Mucosa of rectum (tissue), 2 donors: ENCODE measurements at regions not wholly inside any gene's neighbourhood (a gene's known extent, or its start where the extent isn't known, plus 50 kb on each side); places are given as distances from the start of the nearest gene placed in this dataset.

Source experiments
- H3K27ac ChIP-seq, 2 donors: one replicate each; pipeline ENCODE4 v1.7.0; 2013; ENCODE audit warnings: inconsistent platforms in 2 of 2, low read depth in 2 of 2, low read length in 2 of 2
- H3K27me3 ChIP-seq, 2 donors: one replicate each; pipeline ENCODE4 v1.7.0; 2013; ENCODE audit warnings: low read length in 2 of 2; ENCODE audit not compliant: control insufficient read depth in 2 of 2, insufficient read depth in 2 of 2
- H3K36me3 ChIP-seq, 2 donors: one replicate each; pipeline ENCODE4 v1.7.0; 2013; ENCODE audit warnings: low read length in 2 of 2; ENCODE audit not compliant: control insufficient read depth in 2 of 2, insufficient read depth in 2 of 2
- H3K4me1 ChIP-seq, 2 donors: one replicate each; pipeline ENCODE4 v1.7.0; 2013; ENCODE audit warnings: low read length in 2 of 2, mild to moderate bottlenecking in 1 of 2; ENCODE audit not compliant: control insufficient read depth in 2 of 2, insufficient read depth in 2 of 2
- H3K4me3 ChIP-seq, 2 donors: one replicate each; pipeline ENCODE4 v1.7.0; 2013; ENCODE audit warnings: low read length in 2 of 2
- H3K9ac ChIP-seq, 2 donors: one replicate each; pipeline ENCODE4 v1.7.0; 2013; ENCODE audit warnings: low read length in 2 of 2, low read depth in 1 of 2, mild to moderate bottlenecking in 1 of 2
- H3K9me3 ChIP-seq, 2 donors: one replicate each; pipeline ENCODE4 v1.7.0; 2013; ENCODE audit warnings: low read length in 2 of 2; ENCODE audit not compliant: control insufficient read depth in 2 of 2
- donor health status: healthy.
- donor health status: Normal muscosa, but diverticular disease.

DNA sequence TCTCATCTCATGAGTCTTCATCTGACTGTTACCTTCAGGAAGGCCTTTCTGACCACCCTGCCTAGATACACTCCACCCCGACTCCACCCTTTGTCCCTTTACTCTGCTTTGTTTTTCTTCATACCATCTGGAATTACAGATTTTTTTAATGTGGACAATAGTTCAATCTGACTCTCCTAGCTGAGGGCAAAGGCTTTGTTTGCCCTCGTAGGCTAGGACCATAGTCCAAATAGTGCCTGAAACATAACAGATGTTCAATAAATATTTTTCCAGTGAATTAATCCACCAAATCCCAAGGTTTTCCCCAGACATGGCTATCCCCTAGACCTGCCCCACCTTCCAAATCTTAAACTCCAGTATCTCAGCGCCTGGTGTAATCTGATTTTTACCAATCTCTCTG is 176.5 kb upstream of the GJB5 start:
- H3K9ac ChIP-seq = no peak overlapping the region
- no peaks in the 10 kb centered on the region for H3K9me3 ChIP-seq
- H3K4me1 ChIP-seq = no peaks in the 10 kb centered on the region
- no peaks in the 10 kb centered on the region for H3K36me3 ChIP-seq
- no peak overlapping the region for H3K27ac ChIP-seq
- H3K27me3 ChIP-seq = peaks cover 0 to 3% of the 10 kb centered on the region in 2 donors
- H3K4me3 ChIP-seq = no peak overlapping the region

DNA sequence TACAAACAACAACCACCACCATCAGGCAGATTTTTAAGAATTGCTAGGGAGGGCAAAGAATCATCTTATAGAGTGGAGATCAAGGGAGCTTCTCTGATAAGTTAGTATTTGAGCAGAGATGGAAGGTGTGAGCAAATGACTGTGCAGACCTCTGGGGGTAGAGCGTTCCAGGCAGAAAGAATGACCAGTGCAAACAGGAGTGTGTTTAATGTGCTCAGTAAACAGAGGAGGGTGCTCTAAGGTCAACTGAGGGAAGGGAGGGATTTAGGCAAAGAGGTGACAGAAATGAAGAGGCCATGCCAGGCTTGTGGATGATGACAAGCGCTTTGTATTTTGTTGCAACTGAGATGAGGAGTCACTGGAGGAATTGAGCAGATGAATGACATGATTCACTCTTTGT is 172.5 kb upstream of the GJB5 start:
- no peak overlapping the region for H3K27ac ChIP-seq
- no peaks in the 10 kb centered on the region for H3K9me3 ChIP-seq
- no peaks in the 10 kb centered on the region for H3K27me3 ChIP-seq
- H3K4me1 ChIP-seq = no peaks in the 10 kb centered on the region
- no peak overlapping the region for H3K9ac ChIP-seq
- H3K36me3 ChIP-seq = no peaks in the 10 kb centered on the region
- no peak overlapping the region for H3K4me3 ChIP-seq

DNA sequence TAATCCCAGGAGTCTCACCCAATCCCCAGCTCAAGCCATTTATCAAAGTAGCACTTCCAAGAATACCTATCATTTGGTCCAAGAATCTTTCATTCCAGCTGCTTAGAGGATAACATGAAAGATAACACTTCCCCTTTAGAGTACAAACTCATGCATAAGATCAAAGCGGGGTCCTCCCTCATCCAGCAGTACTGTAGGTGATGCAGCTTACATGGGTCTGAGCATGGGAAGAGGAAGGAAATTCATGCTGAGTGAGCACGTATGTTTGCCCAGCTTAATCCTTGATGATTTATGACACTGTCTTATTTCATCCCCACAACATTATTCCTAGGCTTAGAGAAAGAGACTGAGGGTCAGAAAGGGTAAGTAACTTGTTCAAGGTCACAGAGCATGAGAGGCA is 167.1 kb upstream of the GJB5 start:
- Histone ChIP-seq H3K9me3 (no peaks in the 10 kb centered on the region), H3K9ac (no peak overlapping the region), H3K4me3 (no peak overlapping the region), H3K36me3 (no peaks in the 10 kb centered on the region), H3K27ac (no peak overlapping the region), H3K4me1 (no peaks in the 10 kb centered on the region), H3K27me3 (no peaks in the 10 kb centered on the region)

DNA sequence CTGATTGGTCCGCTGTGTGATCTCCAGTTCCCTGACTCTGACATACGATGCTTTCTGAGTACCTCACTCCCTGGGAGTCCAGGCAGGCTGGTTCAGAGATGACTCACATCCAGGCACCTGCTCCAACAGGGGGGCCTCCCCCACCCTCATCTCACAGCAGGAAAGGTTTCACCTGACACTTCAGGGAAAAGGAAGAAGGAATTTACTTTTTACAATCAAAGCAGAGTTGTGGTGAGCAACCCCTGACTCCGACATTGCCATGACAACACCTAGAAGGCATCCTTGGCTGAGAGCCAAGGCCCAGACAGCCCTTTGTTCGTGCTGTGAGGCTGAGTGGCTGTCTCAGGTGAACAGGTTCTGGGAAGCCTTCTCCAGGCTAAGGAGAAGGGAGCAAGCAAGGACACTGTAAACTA is 164.6 kb upstream of the GJB5 start:
- H3K4me3 ChIP-seq = no peak overlapping the region
- no peaks in the 10 kb centered on the region for H3K4me1 ChIP-seq
- no peaks in the 10 kb centered on the region for H3K27me3 ChIP-seq
- no peak overlapping the region for H3K27ac ChIP-seq
- no peaks in the 10 kb centered on the region for H3K36me3 ChIP-seq
- no peaks in the 10 kb centered on the region for H3K9me3 ChIP-seq
- H3K9ac ChIP-seq = no peak overlapping the region

DNA sequence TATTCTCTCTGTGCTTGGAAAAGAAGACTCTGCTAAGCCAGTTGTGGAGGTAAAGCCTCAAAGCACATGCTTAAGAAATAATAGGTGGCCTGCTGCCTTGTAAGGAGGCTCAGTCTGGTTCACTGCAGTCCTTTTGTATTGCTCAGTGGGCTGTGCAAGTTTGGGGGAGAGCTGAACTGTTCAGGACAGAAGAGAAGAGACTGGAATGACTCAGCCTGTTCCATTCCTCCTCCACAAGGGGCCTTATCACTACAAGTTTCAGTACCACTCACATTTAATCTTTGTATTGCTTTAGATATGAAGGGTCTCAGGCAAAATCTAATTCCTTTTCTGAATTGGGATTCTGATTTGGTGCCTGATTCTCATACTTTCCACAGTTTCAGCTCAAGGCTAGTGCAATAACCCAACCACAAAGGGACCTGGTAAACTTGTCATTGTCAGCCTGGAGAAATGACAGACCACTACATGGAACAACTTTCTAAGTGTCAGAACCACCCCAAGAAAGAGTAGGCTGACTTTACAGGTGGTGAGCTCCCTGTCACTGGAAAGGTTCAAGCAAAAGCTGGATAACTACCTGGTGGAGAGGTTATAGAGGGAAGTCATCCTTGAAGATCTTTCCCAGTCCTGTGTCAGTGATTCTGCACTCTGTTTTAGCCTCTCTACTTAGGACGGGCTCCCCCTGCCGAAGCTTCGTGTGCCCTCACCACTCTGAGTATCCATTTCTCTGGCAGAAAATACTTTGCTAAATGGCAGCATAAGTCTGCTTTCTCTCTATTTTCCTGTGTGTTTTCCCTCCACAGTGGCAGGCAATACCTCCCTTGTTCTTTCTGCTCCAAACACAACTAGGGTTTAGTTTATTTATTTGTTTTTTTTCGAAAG is 162.9 kb upstream of the GJB5 start:
- H3K4me3 ChIP-seq = no peak overlapping the region

DNA sequence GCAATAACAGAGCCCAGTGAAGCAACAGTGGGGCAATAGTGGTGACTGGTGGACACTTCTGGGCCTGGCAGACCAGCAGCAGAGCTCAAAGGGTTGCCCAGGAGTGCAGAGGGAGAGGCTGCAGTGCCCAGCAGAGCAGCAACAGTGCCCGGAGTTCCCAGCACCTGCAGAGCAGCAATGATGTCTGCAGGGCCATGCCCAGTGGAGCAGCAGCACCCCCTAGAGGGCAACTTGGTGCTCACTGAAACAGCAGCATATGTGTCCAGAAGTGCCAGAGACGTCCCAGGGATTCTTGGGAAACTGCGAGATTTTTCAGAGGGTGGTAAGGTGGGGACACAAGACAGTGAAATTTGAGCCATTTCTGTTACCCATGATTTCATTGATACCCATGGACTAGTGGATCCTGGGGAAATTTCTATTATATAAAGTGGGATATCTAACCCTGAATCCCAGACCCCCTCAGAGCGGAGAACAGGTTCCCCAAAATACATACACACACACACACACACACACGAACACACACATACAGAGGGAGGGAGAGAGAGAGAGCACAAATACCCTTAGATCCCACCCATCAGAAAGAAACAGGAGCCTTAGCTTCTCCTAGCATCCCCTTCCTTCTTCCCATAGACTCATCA is 156.9 kb upstream of the GJB5 start:
- no peaks in the 10 kb centered on the region for H3K9me3 ChIP-seq

More for the DNA sequence above, 162.9 kb upstream of the GJB5 start:
- Histone ChIP-seq H3K4me1 (no peaks in the 10 kb centered on the region), H3K27me3 (no peaks in the 10 kb centered on the region), H3K9ac (no peak overlapping the region), H3K9me3 (no peaks in the 10 kb centered on the region), H3K36me3 (no peaks in the 10 kb centered on the region), H3K27ac (no peak overlapping the region)

DNA sequence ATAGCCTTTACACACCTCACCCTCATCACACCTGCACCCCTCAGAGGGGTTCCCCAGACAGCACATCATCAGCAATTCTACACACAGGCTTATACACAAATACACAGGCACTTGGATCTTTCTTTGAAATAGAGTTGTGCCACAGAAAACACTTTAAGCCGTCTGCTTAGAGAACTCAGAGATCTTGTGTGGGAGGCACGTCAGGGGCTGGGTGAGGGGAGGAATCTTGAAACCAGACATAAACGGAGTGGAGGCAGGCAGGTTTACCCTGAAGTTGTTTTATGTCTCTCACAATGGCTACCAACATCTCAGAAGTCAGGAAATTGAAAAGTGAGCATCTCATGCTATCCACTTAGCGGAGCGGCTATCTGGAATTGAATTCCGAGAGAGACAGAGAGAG is 151.9 kb upstream of the GJB5 start:
- Histone ChIP-seq H3K9me3 (no peaks in the 10 kb centered on the region), H3K4me1 (no peaks in the 10 kb centered on the region), H3K9ac (no peak overlapping the region), H3K4me3 (no peak overlapping the region), H3K36me3 (no peaks in the 10 kb centered on the region), H3K27ac (no peak overlapping the region), H3K27me3 (peaks cover 0 to 2% of the 10 kb centered on the region in 2 donors)

More for the DNA sequence above, 156.9 kb upstream of the GJB5 start:
- Histone ChIP-seq H3K9ac (no peak overlapping the region), H3K27ac (no peak overlapping the region), H3K4me3 (no peak overlapping the region), H3K36me3 (no peaks in the 10 kb centered on the region), H3K27me3 (no peaks in the 10 kb centered on the region), H3K4me1 (no peaks in the 10 kb centered on the region)

DNA sequence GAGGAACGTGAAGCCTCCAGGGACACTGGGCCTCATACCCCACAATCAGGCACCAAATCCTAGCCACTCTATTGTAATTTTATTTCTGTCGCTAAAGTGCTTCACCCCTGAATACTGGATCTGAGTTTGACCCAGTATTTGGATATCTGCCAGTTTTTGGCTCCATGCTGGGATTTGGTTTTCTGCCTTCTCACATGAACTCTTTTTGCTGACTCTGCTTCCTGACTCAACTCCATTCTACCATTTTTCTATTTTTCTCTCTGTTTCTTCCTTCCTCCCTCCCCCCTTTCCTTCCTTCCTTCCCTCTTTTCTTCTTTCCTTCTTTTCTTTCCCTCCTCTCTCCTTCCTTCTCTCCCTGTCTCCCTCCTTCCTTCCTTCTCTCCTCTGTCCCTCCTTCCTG is 151.3 kb upstream of the GJB5 start:
- H3K27me3 ChIP-seq = peaks cover 4 to 7% of the 10 kb centered on the region in 2 donors
- no peak overlapping the region for H3K9ac ChIP-seq
- H3K27ac ChIP-seq = no peak overlapping the region
- no peaks in the 10 kb centered on the region for H3K36me3 ChIP-seq
- no peaks in the 10 kb centered on the region for H3K4me1 ChIP-seq
- H3K4me3 ChIP-seq = no peak overlapping the region
- H3K9me3 ChIP-seq = no peaks in the 10 kb centered on the region

DNA sequence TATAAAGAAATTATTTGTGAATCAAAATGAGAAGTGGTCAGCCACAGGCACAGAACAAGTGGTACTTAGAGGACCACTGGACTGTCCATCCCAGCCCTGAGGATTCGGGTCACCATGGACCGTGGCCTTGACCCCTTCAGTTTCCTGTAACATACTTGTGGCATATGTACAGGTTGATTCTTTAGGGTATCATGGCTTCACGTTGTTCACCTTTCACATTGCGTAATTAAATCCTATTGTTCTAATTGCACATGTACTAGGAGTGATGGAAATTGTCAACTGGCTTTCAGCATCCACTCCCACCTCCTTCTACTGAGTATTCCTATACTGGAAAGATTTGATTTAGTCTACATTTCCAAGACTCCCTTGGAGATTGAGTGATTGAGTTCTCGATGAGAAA is 148.3 kb upstream of the GJB5 start:
- peaks cover 4 to 7% of the 10 kb centered on the region in 2 donors for H3K27me3 ChIP-seq
- no peak overlapping the region for H3K4me3 ChIP-seq
- no peak overlapping the region for H3K27ac ChIP-seq
- H3K36me3 ChIP-seq = no peaks in the 10 kb centered on the region
- no peak overlapping the region for H3K9ac ChIP-seq
- no peaks in the 10 kb centered on the region for H3K9me3 ChIP-seq
- no peaks in the 10 kb centered on the region for H3K4me1 ChIP-seq

DNA sequence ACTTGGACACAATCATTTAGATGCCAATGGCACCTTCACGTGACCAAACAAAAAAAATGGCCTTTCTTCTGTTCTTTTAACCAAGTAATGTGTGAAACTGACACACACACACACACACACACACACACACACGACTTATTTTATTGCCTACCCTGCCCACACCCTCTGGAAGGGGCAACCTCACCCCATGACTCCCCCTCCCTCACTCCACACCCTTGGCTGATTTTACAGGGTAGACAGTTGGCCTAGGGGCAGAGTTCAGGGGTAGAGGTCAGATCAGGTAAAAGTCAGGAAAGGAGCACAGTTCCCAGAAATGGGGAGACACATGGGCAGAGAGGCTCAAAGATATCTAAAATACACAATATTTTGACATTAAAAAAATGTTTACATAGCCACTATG is 144.8 kb upstream of the GJB5 start:
- Histone ChIP-seq H3K36me3 (no peaks in the 10 kb centered on the region), H3K27ac (no peak overlapping the region), H3K4me1 (no peaks in the 10 kb centered on the region), H3K9ac (no peak overlapping the region), H3K9me3 (no peaks in the 10 kb centered on the region), H3K4me3 (no peak overlapping the region), H3K27me3 (peaks cover 4 to 7% of the 10 kb centered on the region in 2 donors)
